IMR-90 (cell line): ENCODE measurements at regions not wholly inside any gene's neighbourhood (a gene's known extent, or its start where the extent isn't known, plus 50 kb on each side); places are given as distances from the start of the nearest gene placed in this dataset.
"Not testable (repeated sequence)": the region's sequence is repeated elsewhere in the genome, so short reads cannot be mapped to it uniquely, and the experiment has no call there.

Experiments used
- CTCF ChIP-seq: conservative IDR thresholded peaks from 2 replicates; pipeline ENCODE4 v1.5.1; 2012; ENCODE audit warnings: mild to moderate bottlenecking, low read depth, low read length, improper control_type of control experiment
- RAD21 ChIP-seq: IDR thresholded peaks from 2 replicates; pipeline ENCODE4 v1.6.1; 2012; ENCODE audit warnings: low read length, improper control_type of control experiment

- TF ChIP-seq CTCF, RAD21: not testable (repeated sequence)
These were observed 83.4 kb downstream of the OR4M2 start for GRCh38 chr15:22163715-22164114.
